OCI-LY7 (cell line): ENCODE measurements at regions not wholly inside any gene's neighbourhood (a gene's known extent, or its start where the extent isn't known, plus 50 kb on each side); places are given as distances from the start of the nearest gene placed in this dataset.

Experiments
- CTCF ChIP-seq: fragments of 200-600 bp; sonication (generic); conservative IDR thresholded peaks from 2 replicates; pipeline ENCODE4 v1.5.1; 2014; ENCODE audit warnings: mild to moderate bottlenecking, antibody characterized with exemption, low read length, moderate library complexity, mixed read lengths
- EZH2phosphoT487 ChIP-seq: fragments of 200-600 bp; sonication (generic); IDR thresholded peaks from 2 replicates; pipeline ENCODE4 v1.6.1; 2018; ENCODE audit warnings: low read depth, borderline replicate concordance, mild to moderate bottlenecking, mixed run types, antibody characterized with exemption, low read length, moderate library complexity, mixed read lengths

GRCh38 chr12:74446466-74446865 lies 91.2 kb upstream of the ATXN7L3B start:
- no peak for TF ChIP-seq CTCF
- TF ChIP-seq EZH2phosphoT487, result no peak
